ENCODE measurements at regions not wholly inside any gene's neighbourhood (a gene's known extent, or its start where the extent isn't known, plus 50 kb on each side); places are given as distances from the start of the nearest gene placed in this dataset.

- no peaks in the 10 kb centered on the region for H3K36me3 ChIP-seq
- no peaks in the 10 kb centered on the region for H3K27me3 ChIP-seq
- no peak for DNase-seq
- no peak for TF ChIP-seq POLR2AphosphoS5 (IDR thresholded peaks at IDR 0.05)
- TF ChIP-seq POLR2A (IDR thresholded peaks at IDR 0.05): no peak
- TF ChIP-seq CTCF (IDR thresholded peaks at IDR 0.05): no peak
- TF ChIP-seq EP300 (IDR thresholded peaks at IDR 0.05; ENCODE audit: low read depth): no peak
- H3K9me3 ChIP-seq: no peaks in the 10 kb centered on the region
- WGBS, 2 donors (ENCODE audit: low coverage in 1 of 2): 26 to 38% methylated on average over 4 of the region's 4 CpGs
- no peaks in the 10 kb centered on the region for H3K4me1 ChIP-seq
- H3K4me3 ChIP-seq: no peak overlapping the region
- intact Hi-C loops (cut with DNase I; ENCODE audit: low total_unique reads): no loop called here
- no peak overlapping the region for H3K27ac ChIP-seq
- in situ Hi-C loops (cut with MboI; ENCODE audit: low pct_ligation_motif_present in 1 of 4, low pct_unique_long_range_greater_than_20kb in 1 of 4, low sequenced_read_pairs in 3 of 4): no loop called here
Measured at GRCh38 chr18:41134426-41134825, 820.6 kb upstream of the PIK3C3 start.

GRCh38 chr18:41131050-41131449 is 824.0 kb upstream of the PIK3C3 start:
- in situ Hi-C loops (cut with MboI; ENCODE audit: low pct_ligation_motif_present in 1 of 4, low pct_unique_long_range_greater_than_20kb in 1 of 4, low sequenced_read_pairs in 3 of 4): no loop called here
- intact Hi-C loops (cut with DNase I; ENCODE audit: low total_unique reads): no loop called here
- TF ChIP-seq POLR2AphosphoS5 (IDR thresholded peaks at IDR 0.05) (no peak), EP300 (IDR thresholded peaks at IDR 0.05; ENCODE audit: low read depth) (no peak), POLR2A (IDR thresholded peaks at IDR 0.05) (no peak), CTCF (IDR thresholded peaks at IDR 0.05) (no peak)

GRCh38 chr18:41128545-41128944 is 826.5 kb upstream of the PIK3C3 start:
- intact Hi-C loops (cut with DNase I; ENCODE audit: low total_unique reads) (no loop called here), in situ Hi-C loops (cut with MboI; ENCODE audit: low pct_ligation_motif_present in 1 of 4, low pct_unique_long_range_greater_than_20kb in 1 of 4, low sequenced_read_pairs in 3 of 4) (no loop called here)
- no peaks in the 10 kb centered on the region for H3K27me3 ChIP-seq
- no peak overlapping the region for H3K4me3 ChIP-seq
- no peaks in the 10 kb centered on the region for H3K36me3 ChIP-seq
- no peaks in the 10 kb centered on the region for H3K9me3 ChIP-seq
- no peaks in the 10 kb centered on the region for H3K4me1 ChIP-seq
- no peak for DNase-seq
- 71 to 78% methylated on average over 3 of the region's 3 CpGs for WGBS, 2 donors (ENCODE audit: low coverage in 1 of 2)
- TF ChIP-seq POLR2A (IDR thresholded peaks at IDR 0.05) (no peak), POLR2AphosphoS5 (IDR thresholded peaks at IDR 0.05) (no peak), EP300 (IDR thresholded peaks at IDR 0.05; ENCODE audit: low read depth) (no peak), CTCF (IDR thresholded peaks at IDR 0.05) (no peak)
- H3K27ac ChIP-seq: no peak overlapping the region

More at GRCh38 chr18:41131050-41131449, 824.0 kb upstream of the PIK3C3 start:
- Histone ChIP-seq H3K27me3 (no peaks in the 10 kb centered on the region), H3K4me3 (no peak overlapping the region), H3K27ac (no peak overlapping the region), H3K36me3 (no peaks in the 10 kb centered on the region), H3K9me3 (no peaks in the 10 kb centered on the region), H3K4me1 (no peaks in the 10 kb centered on the region)
- DNase-seq: no peak
- WGBS, 2 donors (ENCODE audit: low coverage in 1 of 2): 62 to 66% methylated on average over 2 of the region's 2 CpGs

- H3K27me3 ChIP-seq: no peaks in the 10 kb centered on the region
- no peak overlapping the region for H3K4me3 ChIP-seq
- intact Hi-C loops (cut with DNase I; ENCODE audit: low total_unique reads) (no loop called here), in situ Hi-C loops (cut with MboI; ENCODE audit: low pct_ligation_motif_present in 1 of 4, low pct_unique_long_range_greater_than_20kb in 1 of 4, low sequenced_read_pairs in 3 of 4) (no loop called here)
- no peaks in the 10 kb centered on the region for H3K9me3 ChIP-seq
- TF ChIP-seq CTCF (IDR thresholded peaks at IDR 0.05) (no peak), EP300 (IDR thresholded peaks at IDR 0.05; ENCODE audit: low read depth) (no peak), POLR2AphosphoS5 (IDR thresholded peaks at IDR 0.05) (no peak), POLR2A (IDR thresholded peaks at IDR 0.05) (no peak)
- no peak overlapping the region for H3K27ac ChIP-seq
- DNase-seq: no peak
- no peaks in the 10 kb centered on the region for H3K4me1 ChIP-seq
- H3K36me3 ChIP-seq: no peaks in the 10 kb centered on the region
Measured at GRCh38 chr18:41128126-41128525, 826.9 kb upstream of the PIK3C3 start.
